Mesendoderm (in vitro differentiated cells): ENCODE measurements at regions not wholly inside any gene's neighbourhood (a gene's known extent, or its start where the extent isn't known, plus 50 kb on each side); places are given as distances from the start of the nearest gene placed in this dataset.
"Not testable (repeated sequence)": the region's sequence is repeated elsewhere in the genome, so short reads cannot be mapped to it uniquely, and the experiment has no call there.

ENCODE experiments used
- DNase-seq: peaks from one replicate; pipeline ENCODE4 v3.0.0; 2013
- H2AK5ac ChIP-seq: 2 replicates; pipeline ENCODE4 v1.6.1; 2013; ENCODE audit warnings: low read length, inconsistent platforms
- H2BK120ac ChIP-seq: 2 replicates; pipeline ENCODE4 v1.6.1; 2013; ENCODE audit warnings: low read depth, mild to moderate bottlenecking, low read length, moderate library complexity, mixed read lengths
- H2BK15ac ChIP-seq: replicated peaks from 2 replicates; pipeline ENCODE4 v1.6.1; 2013; ENCODE audit warnings: low read depth, mild to moderate bottlenecking, moderate library complexity
- H2BK5ac ChIP-seq: 2 replicates; pipeline ENCODE4 v1.6.1; 2013; ENCODE audit warnings: low read length, inconsistent platforms
- H3K18ac ChIP-seq: 2 replicates; pipeline ENCODE4 v1.6.1; 2013; ENCODE audit warnings: mild to moderate bottlenecking, low read length, mixed read lengths
- H3K23ac ChIP-seq: one replicate; pipeline ENCODE4 v1.6.1; 2013; ENCODE audit warnings: low read length
- H3K27ac ChIP-seq: 2 replicates; pipeline ENCODE4 v1.5.1; 2013; ENCODE audit warnings: low read depth, mild to moderate bottlenecking, inconsistent platforms, low read length, moderate library complexity
- H3K27me3 ChIP-seq: 2 replicates; pipeline ENCODE4 v1.6.1; 2013; ENCODE audit warnings: low read length, control low read depth, mild to moderate bottlenecking, inconsistent platforms; ENCODE audit not compliant: insufficient read depth, poor library complexity
- H3K36me3 ChIP-seq: 2 replicates; pipeline ENCODE4 v1.6.1; 2013; ENCODE audit warnings: low read length, inconsistent platforms; ENCODE audit not compliant: control insufficient read depth, insufficient read depth
- H3K4ac ChIP-seq: one replicate; pipeline ENCODE4 v1.6.1; 2013; ENCODE audit warnings: low read depth, mild to moderate bottlenecking, low read length, moderate library complexity
- H3K4me1 ChIP-seq: 2 replicates; pipeline ENCODE4 v1.6.1; 2013; ENCODE audit warnings: low read depth, low read length, inconsistent platforms; ENCODE audit not compliant: control insufficient read depth
- H3K4me2 ChIP-seq: 2 replicates; pipeline ENCODE4 v1.6.1; 2013; ENCODE audit warnings: low read length
- H3K4me3 ChIP-seq: 2 replicates; pipeline ENCODE4 v1.5.1; 2013; ENCODE audit warnings: mild to moderate bottlenecking, low read length
- H3K56ac ChIP-seq: one replicate; pipeline ENCODE4 v1.6.1; 2013; ENCODE audit warnings: low read length
- H3K79me1 ChIP-seq: 2 replicates; pipeline ENCODE4 v1.6.1; 2013; ENCODE audit warnings: low read length, inconsistent platforms
- H3K79me2 ChIP-seq: 2 replicates; pipeline ENCODE4 v1.6.1; 2013; ENCODE audit warnings: mild to moderate bottlenecking, low read length; ENCODE audit not compliant: control insufficient read depth, insufficient read depth
- H3K9ac ChIP-seq: 2 replicates; pipeline ENCODE4 v1.6.1; 2013; ENCODE audit warnings: low read length, inconsistent platforms
- H4K5ac ChIP-seq: one replicate; pipeline ENCODE4 v1.6.1; 2013; ENCODE audit warnings: low read length
- H4K8ac ChIP-seq: one replicate; pipeline ENCODE4 v1.6.1; 2013; ENCODE audit warnings: low read depth, mild to moderate bottlenecking, control low read depth, low read length, moderate library complexity
- WGBS: extraction: QIAGEN DNeasy Blood & Tissue Kit; methylation state at CpG from one replicate; pipeline ENCODE4 v1.1.7; 2013; ENCODE audit warnings: low lambda C conversion rate, missing lambda C conversion rate; ENCODE audit not compliant: insufficient coverage; ENCODE audit errors: extremely low coverage; 5-methylcytosine and 5-hydroxymethylcytosine counted together

- H3K18ac ChIP-seq, H2AK5ac ChIP-seq, H2BK120ac ChIP-seq, H3K79me2 ChIP-seq, DNase-seq, H3K27me3 ChIP-seq, H2BK5ac ChIP-seq, H3K36me3 ChIP-seq, H3K4me3 ChIP-seq, H3K79me1 ChIP-seq, H3K4me1 ChIP-seq, H3K23ac ChIP-seq, H4K8ac ChIP-seq, H3K4ac ChIP-seq, H3K4me2 ChIP-seq, H3K56ac ChIP-seq, H4K5ac ChIP-seq, H3K27ac ChIP-seq, H2BK15ac ChIP-seq, H3K9ac ChIP-seq: not testable (repeated sequence)
- no CpG with 5 or more reads among the region's 13 CpGs for WGBS
Measured at GRCh38 chr7:150141525-150142345, 181.4 kb upstream of the LRRC61 start.

- not testable (repeated sequence) for H4K8ac ChIP-seq, H3K18ac ChIP-seq, H3K79me1 ChIP-seq, H2AK5ac ChIP-seq, H3K56ac ChIP-seq, H4K5ac ChIP-seq, H3K23ac ChIP-seq, H3K4me3 ChIP-seq, H3K27me3 ChIP-seq, H3K36me3 ChIP-seq, H2BK15ac ChIP-seq, H3K9ac ChIP-seq, H2BK5ac ChIP-seq, H3K79me2 ChIP-seq, H3K27ac ChIP-seq, H3K4ac ChIP-seq, DNase-seq, H3K4me1 ChIP-seq, H3K4me2 ChIP-seq, H2BK120ac ChIP-seq
- 100% methylated on average over 1 of the region's 3 CpGs for WGBS
Measured at GRCh38 chr7:150146124-150146523, 177.0 kb upstream of the LRRC61 start.

GRCh38 chr7:150147524-150147923, 175.6 kb upstream of the LRRC61 start:
- H3K79me2 ChIP-seq, H3K23ac ChIP-seq, H3K79me1 ChIP-seq, H4K5ac ChIP-seq, H3K4me1 ChIP-seq, H2BK15ac ChIP-seq, H2BK120ac ChIP-seq, H3K9ac ChIP-seq, H4K8ac ChIP-seq, H3K4me2 ChIP-seq, H3K56ac ChIP-seq, H2AK5ac ChIP-seq, H3K4ac ChIP-seq, H3K27me3 ChIP-seq, H2BK5ac ChIP-seq, H3K27ac ChIP-seq, DNase-seq, H3K36me3 ChIP-seq, H3K18ac ChIP-seq, H3K4me3 ChIP-seq: not testable (repeated sequence)
- 100% methylated on average over 1 of the region's 3 CpGs for WGBS

- H2BK15ac ChIP-seq, H3K79me1 ChIP-seq, H3K4me2 ChIP-seq, H4K8ac ChIP-seq, H2AK5ac ChIP-seq, H3K36me3 ChIP-seq, H3K27ac ChIP-seq, H3K4me3 ChIP-seq, DNase-seq, H3K18ac ChIP-seq, H4K5ac ChIP-seq, H2BK5ac ChIP-seq, H3K9ac ChIP-seq, H3K23ac ChIP-seq, H3K56ac ChIP-seq, H3K27me3 ChIP-seq, H3K79me2 ChIP-seq, H3K4ac ChIP-seq, H2BK120ac ChIP-seq, H3K4me1 ChIP-seq: not testable (repeated sequence)
- no CpG with 5 or more reads among the region's 4 CpGs for WGBS
Measured at GRCh38 chr7:150156015-150156414, 167.1 kb upstream of the LRRC61 start.

- H2BK15ac ChIP-seq: not testable (repeated sequence)
Measured at GRCh38 chr7:150158696-150159095, 164.5 kb upstream of the LRRC61 start.

GRCh38 chr7:150169515-150169914, 153.6 kb upstream of the LRRC61 start:
- H2BK15ac ChIP-seq, H3K9ac ChIP-seq, H4K5ac ChIP-seq, H3K18ac ChIP-seq, H3K4ac ChIP-seq, H3K56ac ChIP-seq, H2BK120ac ChIP-seq, H4K8ac ChIP-seq, H2AK5ac ChIP-seq, H3K4me3 ChIP-seq, H3K27me3 ChIP-seq, H3K4me2 ChIP-seq, DNase-seq, H3K23ac ChIP-seq, H3K36me3 ChIP-seq, H3K79me1 ChIP-seq, H3K79me2 ChIP-seq, H3K27ac ChIP-seq, H3K4me1 ChIP-seq, H2BK5ac ChIP-seq: not testable (repeated sequence)
- 100% methylated on average over 1 of the region's 1 CpG for WGBS

More at GRCh38 chr7:150158696-150159095, 164.5 kb upstream of the LRRC61 start:
- not testable (repeated sequence) for H2BK5ac ChIP-seq, H3K4ac ChIP-seq, H3K4me3 ChIP-seq, DNase-seq, H4K5ac ChIP-seq, H3K27me3 ChIP-seq, H3K9ac ChIP-seq, H3K27ac ChIP-seq, H2AK5ac ChIP-seq, H3K4me2 ChIP-seq, H3K23ac ChIP-seq, H3K56ac ChIP-seq, H3K79me1 ChIP-seq, H3K79me2 ChIP-seq, H3K36me3 ChIP-seq, H3K4me1 ChIP-seq, H2BK120ac ChIP-seq, H4K8ac ChIP-seq, H3K18ac ChIP-seq
- WGBS: no CpG with 5 or more reads among the region's 15 CpGs
